ENCODE measurements at regions not wholly inside any gene's neighbourhood (a gene's known extent, or its start where the extent isn't known, plus 50 kb on each side); places are given as distances from the start of the nearest gene placed in this dataset.

DNA sequence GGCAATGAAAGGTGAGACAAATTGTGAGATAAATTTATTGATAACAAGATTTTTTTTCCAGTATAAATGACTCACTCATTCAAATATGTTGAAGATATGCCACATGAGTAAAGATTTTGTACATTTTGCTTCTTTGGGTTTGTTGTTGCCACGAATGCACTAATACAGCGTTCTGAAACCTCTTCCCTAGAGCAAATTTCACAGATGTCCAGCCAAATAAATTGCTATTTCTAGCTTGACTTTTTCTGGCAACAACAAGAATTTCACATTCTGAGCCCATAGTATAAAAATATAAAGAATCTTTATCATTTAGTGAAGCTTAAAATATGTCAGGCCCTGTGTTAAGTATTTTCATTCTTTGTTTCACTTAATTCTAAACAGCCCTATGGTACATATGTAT, 114.5 kb upstream of the COL24A1 start:
- WGBS, 5 donors, result 35 to 71% (median 65%) methylated on average over 2 of the region's 2 CpGs
- Histone ChIP-seq H3K27ac (no peak overlapping the region), H3K4me1 (no peaks in the 10 kb centered on the region), H3K4me3 (no peak overlapping the region), H3K9me3 (no peaks in the 10 kb centered on the region), H3K36me3 (no peaks in the 10 kb centered on the region), H3K27me3 (no peaks in the 10 kb centered on the region)
- TF ChIP-seq, protein P1, sequence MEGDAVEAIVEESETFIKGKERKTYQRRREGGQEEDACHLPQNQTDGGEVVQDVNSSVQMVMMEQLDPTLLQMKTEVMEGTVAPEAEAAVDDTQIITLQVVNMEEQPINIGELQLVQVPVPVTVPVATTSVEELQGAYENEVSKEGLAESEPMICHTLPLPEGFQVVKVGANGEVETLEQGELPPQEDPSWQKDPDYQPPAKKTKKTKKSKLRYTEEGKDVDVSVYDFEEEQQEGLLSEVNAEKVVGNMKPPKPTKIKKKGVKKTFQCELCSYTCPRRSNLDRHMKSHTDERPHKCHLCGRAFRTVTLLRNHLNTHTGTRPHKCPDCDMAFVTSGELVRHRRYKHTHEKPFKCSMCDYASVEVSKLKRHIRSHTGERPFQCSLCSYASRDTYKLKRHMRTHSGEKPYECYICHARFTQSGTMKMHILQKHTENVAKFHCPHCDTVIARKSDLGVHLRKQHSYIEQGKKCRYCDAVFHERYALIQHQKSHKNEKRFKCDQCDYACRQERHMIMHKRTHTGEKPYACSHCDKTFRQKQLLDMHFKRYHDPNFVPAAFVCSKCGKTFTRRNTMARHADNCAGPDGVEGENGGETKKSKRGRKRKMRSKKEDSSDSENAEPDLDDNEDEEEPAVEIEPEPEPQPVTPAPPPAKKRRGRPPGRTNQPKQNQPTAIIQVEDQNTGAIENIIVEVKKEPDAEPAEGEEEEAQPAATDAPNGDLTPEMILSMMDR (IDR thresholded peaks at IDR 0.05), result no peak
- TF ChIP-seq EP300 (IDR thresholded peaks at IDR 0.05) (no peak), POLR2AphosphoS5 (IDR thresholded peaks at IDR 0.05) (no peak), POLR2A (IDR thresholded peaks at IDR 0.05) (no peak)
- no peak for DNase-seq
- intact Hi-C loops (cut with DNase I; ENCODE audit: low total_unique reads), result no loop called here

DNA sequence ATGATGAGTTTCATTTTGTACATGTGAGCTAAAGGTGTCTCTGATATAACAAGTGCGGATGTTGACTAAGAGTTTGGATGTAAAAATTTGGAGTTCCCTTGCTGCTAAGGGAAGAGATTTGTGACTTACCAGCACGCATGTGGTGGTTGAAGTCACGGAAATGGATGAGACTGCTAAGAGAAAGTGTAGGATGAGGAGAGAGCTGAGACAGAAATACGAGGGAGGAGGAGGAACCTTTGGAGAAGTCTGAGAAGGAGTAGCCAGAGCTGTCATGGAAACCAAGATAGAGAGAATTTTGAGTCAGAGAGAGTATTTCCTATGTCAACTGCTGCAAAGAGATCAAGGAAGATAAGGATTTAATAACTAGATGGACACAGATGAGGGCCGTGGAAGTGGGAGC, 106.5 kb upstream of the COL24A1 start:
- WGBS, 5 donors, result 82 to 86% (median 83%) methylated on average over 5 of the region's 5 CpGs
- intact Hi-C loops (cut with DNase I; ENCODE audit: low total_unique reads), result no loop called here
- Histone ChIP-seq H3K36me3 (no peaks in the 10 kb centered on the region), H3K27me3 (no peaks in the 10 kb centered on the region), H3K4me3 (no peak overlapping the region), H3K27ac (no peak overlapping the region), H3K9me3 (no peaks in the 10 kb centered on the region), H3K4me1 (no peaks in the 10 kb centered on the region)
- TF ChIP-seq, protein P1 (IDR thresholded peaks at IDR 0.05), result no peak
- TF ChIP-seq POLR2AphosphoS5 (IDR thresholded peaks at IDR 0.05), result no peak
- no peak for TF ChIP-seq POLR2A (IDR thresholded peaks at IDR 0.05)
- TF ChIP-seq EP300 (IDR thresholded peaks at IDR 0.05), result no peak
- DNase-seq, result no peak

DNA sequence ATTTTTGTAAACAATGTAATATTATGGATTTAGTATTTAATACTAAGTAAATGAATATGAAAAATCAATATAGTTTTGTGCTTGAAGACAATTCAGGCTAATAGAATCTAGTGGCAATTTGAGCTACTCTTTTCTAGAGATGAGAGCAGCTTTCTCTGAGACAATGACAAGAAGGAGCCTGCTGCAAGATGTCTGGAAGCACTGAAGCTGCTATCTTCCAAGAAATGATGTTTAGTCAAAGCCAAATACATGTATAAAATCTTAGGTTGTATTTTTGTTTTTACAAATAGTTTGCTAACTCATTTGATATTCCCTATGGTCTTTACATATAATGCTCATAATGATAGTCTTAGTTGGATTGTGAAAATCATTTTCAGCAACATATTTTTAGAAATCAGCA, 103.9 kb upstream of the COL24A1 start:
- DNase-seq, result no peak
- Histone ChIP-seq H3K9me3 (no peaks in the 10 kb centered on the region), H3K4me3 (no peak overlapping the region), H3K27me3 (no peaks in the 10 kb centered on the region), H3K27ac (no peak overlapping the region), H3K4me1 (no peaks in the 10 kb centered on the region), H3K36me3 (no peaks in the 10 kb centered on the region)
- TF ChIP-seq EP300 (IDR thresholded peaks at IDR 0.05), result no peak
- no peak for TF ChIP-seq POLR2AphosphoS5 (IDR thresholded peaks at IDR 0.05)
- no peak for TF ChIP-seq POLR2A (IDR thresholded peaks at IDR 0.05)
- TF ChIP-seq, protein P1 (IDR thresholded peaks at IDR 0.05), result no peak
- intact Hi-C loops (cut with DNase I; ENCODE audit: low total_unique reads), result no loop called here

DNA sequence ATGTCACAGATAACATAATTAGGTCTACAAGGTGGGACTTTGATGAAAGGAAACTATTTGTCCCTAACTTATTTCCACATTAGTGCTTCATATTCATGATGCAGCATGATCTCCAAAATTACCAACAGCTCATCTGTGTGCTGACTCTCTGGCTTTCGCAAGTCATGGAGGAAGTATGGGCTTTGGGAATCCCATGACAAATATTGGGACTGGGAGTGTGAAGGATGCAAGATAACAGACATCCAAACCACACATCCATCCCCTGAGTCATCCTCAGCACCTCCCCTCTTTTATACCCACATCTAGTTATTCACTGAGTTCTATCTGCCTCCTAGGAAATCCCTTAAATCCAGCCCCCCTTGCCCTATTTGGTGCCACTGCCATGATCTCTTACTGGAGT, 102.8 kb upstream of the COL24A1 start:
- H3K27me3 ChIP-seq, result no peaks in the 10 kb centered on the region

More for the DNA sequence above, 102.8 kb upstream of the COL24A1 start:
- intact Hi-C loops (cut with DNase I; ENCODE audit: low total_unique reads), result no loop called here
- 79 to 95% (median 90%) methylated on average over 1 of the region's 1 CpG for WGBS, 5 donors
- TF ChIP-seq EP300 (IDR thresholded peaks at IDR 0.05) (no peak), POLR2A (IDR thresholded peaks at IDR 0.05) (no peak), POLR2AphosphoS5 (IDR thresholded peaks at IDR 0.05) (no peak)
- TF ChIP-seq, protein P1 (IDR thresholded peaks at IDR 0.05), result no peak
- DNase-seq, result no peak
- Histone ChIP-seq H3K27ac (no peak overlapping the region), H3K4me1 (no peaks in the 10 kb centered on the region), H3K4me3 (no peak overlapping the region), H3K9me3 (no peaks in the 10 kb centered on the region), H3K36me3 (no peaks in the 10 kb centered on the region)
